ENCODE measurements at regions not wholly inside any gene's neighbourhood (a gene's known extent, or its start where the extent isn't known, plus 50 kb on each side); places are given as distances from the start of the nearest gene placed in this dataset.
A peak's percentile ranks its signal among the peaks of the same experiment; 100 is the strongest.

DNA sequence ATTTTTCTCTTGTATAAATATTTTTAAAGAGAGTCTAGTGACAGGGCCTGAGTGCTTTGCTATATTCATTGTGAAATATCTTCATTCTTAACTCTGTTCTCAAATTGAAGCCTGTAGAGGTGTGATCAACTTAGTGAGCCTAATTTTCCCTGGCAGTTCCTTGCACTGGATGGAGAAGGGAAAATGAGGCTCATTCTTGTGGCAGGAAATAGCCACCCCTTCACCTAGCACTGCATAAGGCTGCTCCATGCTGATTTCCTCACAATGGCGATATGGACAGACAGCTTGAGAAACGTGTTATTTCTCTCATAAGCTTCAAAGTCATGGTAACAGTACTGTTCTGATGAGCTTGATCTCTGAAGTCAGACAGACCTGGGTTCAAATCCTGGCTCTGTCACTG is 146.2 kb downstream of the AKAP11 start (continued):
- TF ChIP-seq, protein P1, sequence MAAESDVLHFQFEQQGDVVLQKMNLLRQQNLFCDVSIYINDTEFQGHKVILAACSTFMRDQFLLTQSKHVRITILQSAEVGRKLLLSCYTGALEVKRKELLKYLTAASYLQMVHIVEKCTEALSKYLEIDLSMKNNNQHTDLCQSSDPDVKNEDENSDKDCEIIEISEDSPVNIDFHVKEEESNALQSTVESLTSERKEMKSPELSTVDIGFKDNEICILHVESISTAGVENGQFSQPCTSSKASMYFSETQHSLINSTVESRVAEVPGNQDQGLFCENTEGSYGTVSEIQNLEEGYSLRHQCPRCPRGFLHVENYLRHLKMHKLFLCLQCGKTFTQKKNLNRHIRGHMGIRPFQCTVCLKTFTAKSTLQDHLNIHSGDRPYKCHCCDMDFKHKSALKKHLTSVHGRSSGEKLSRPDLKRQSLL (tag by site-specific recombination; IDR thresholded peaks at IDR 0.05) = no peak
- TF ChIP-seq ZNF76 (tag by site-specific recombination; IDR thresholded peaks at IDR 0.05; ENCODE audit: borderline replicate concordance, low read depth) = no peak
- TF ChIP-seq, protein P2, sequence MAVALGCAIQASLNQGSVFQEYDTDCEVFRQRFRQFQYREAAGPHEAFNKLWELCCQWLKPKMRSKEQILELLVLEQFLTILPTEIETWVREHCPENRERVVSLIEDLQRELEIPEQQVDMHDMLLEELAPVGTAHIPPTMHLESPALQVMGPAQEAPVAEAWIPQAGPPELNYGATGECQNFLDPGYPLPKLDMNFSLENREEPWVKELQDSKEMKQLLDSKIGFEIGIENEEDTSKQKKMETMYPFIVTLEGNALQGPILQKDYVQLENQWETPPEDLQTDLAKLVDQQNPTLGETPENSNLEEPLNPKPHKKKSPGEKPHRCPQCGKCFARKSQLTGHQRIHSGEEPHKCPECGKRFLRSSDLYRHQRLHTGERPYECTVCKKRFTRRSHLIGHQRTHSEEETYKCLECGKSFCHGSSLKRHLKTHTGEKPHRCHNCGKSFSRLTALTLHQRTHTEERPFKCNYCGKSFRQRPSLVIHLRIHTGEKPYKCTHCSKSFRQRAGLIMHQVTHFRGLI (tag by site-specific recombination; IDR thresholded peaks at IDR 0.05) = no peak
- TF ChIP-seq ZNF335 (tag by site-specific recombination; conservative IDR thresholded peaks at IDR 0.05) = no peak
- TF ChIP-seq ZNF391 (tag by site-specific recombination; IDR thresholded peaks at IDR 0.05; ENCODE audit: borderline replicate concordance, low read depth) = no peak
- no peak for TF ChIP-seq ZNF138 (tag by site-specific recombination; IDR thresholded peaks at IDR 0.05; ENCODE audit: borderline replicate concordance)

DNA sequence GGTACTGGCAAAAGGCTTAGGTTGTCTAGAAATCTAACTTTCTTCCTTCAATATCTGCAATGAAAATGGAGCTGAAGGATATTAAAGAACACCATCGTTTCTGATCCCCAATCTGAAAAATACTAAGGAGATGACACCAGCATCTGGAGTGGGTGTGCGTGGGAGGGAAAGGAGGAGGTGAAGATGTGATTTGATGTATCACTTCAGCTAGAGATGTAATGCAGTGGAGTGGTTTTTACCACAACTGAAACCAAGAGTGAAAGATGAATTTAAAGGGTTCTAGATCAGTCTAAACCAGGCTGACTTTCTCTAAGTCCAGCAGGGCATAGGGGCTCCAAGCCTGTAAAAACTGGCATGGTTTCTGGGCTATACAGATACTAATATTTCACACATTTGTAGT is 148.4 kb downstream of the AKAP11 start:
- H3K36me3 ChIP-seq (ENCODE audit: control insufficient read depth in 2 of 2, insufficient read depth in 1 of 2, low read length in 2 of 2) = no peaks in the 10 kb centered on the region
- H3K27ac ChIP-seq (ENCODE audit: extremely low read depth, low read depth, low read length) = no peak overlapping the region
- POLR2A ChIA-PET = no interaction called here
- H3K4me3 ChIP-seq (ENCODE audit: low read depth, low read length) = no peak overlapping the region
- no peak for TF ChIP-seq ZNF791 (tag by site-specific recombination; IDR thresholded peaks at IDR 0.05)
- no peak for TF ChIP-seq ZNF658 (tag by site-specific recombination; IDR thresholded peaks at IDR 0.05)
- TF ChIP-seq ZNF341 (tag by site-specific recombination; IDR thresholded peaks at IDR 0.05; ENCODE audit: low read depth) = no peak
- TF ChIP-seq EGR2 (tag by site-specific recombination; IDR thresholded peaks at IDR 0.05; ENCODE audit: low read depth) = 0 out of 2 replicates have a peak, but pooled peaks have one; percentile 13
- TF ChIP-seq ZBTB20 (tag by site-specific recombination; IDR thresholded peaks at IDR 0.05) = no peak
- TF ChIP-seq ZNF776 (tag by site-specific recombination; IDR thresholded peaks at IDR 0.05; ENCODE audit: borderline replicate concordance) = no peak
- no peak for TF ChIP-seq ZNF677 (tag by site-specific recombination; IDR thresholded peaks at IDR 0.05)
- CTCF ChIA-PET = no interaction called here
- H3K4me1 ChIP-seq (ENCODE audit: control insufficient read depth, insufficient read depth, low read length) = no peaks in the 10 kb centered on the region
- no peaks in the 10 kb centered on the region for H3K9me3 ChIP-seq (ENCODE audit: control insufficient read depth, insufficient read depth, low read depth, low read length)

DNA sequence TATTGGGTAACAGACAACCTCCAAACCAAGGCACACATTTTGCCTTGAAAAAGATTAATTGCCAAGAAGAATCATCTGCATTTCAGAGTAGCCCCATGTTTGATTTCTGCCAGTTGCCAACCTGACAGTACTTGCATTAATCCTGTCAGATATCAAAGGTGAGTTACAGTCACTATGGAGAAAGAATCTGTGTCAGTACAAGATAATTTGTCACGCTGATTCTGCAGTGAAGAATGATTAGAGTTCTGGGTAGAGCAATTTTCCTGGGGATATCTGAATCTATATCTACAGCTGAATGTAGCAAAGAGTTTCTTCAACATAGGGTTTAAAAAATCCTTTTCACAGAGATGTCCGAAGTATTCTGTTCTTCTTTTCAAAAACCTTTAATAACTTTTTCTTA is 150.7 kb downstream of the AKAP11 start:
- CTCF ChIA-PET = no interaction called here
- H3K27ac ChIP-seq (ENCODE audit: extremely low read depth, low read depth, low read length) = no peak overlapping the region

More for the DNA sequence above, 150.7 kb downstream of the AKAP11 start:
- no peak overlapping the region for H3K4me3 ChIP-seq (ENCODE audit: low read depth, low read length)
- POLR2A ChIA-PET = no interaction called here
- H3K4me1 ChIP-seq (ENCODE audit: control insufficient read depth, insufficient read depth, low read length) = no peaks in the 10 kb centered on the region
- no peaks in the 10 kb centered on the region for H3K9me3 ChIP-seq (ENCODE audit: control insufficient read depth, insufficient read depth, low read depth, low read length)
- TF ChIP-seq, protein P3, sequence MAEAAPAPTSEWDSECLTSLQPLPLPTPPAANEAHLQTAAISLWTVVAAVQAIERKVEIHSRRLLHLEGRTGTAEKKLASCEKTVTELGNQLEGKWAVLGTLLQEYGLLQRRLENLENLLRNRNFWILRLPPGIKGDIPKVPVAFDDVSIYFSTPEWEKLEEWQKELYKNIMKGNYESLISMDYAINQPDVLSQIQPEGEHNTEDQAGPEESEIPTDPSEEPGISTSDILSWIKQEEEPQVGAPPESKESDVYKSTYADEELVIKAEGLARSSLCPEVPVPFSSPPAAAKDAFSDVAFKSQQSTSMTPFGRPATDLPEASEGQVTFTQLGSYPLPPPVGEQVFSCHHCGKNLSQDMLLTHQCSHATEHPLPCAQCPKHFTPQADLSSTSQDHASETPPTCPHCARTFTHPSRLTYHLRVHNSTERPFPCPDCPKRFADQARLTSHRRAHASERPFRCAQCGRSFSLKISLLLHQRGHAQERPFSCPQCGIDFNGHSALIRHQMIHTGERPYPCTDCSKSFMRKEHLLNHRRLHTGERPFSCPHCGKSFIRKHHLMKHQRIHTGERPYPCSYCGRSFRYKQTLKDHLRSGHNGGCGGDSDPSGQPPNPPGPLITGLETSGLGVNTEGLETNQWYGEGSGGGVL (tag by site-specific recombination; IDR thresholded peaks at IDR 0.05) = no peak
- TF ChIP-seq ZNF768 (tag by site-specific recombination; IDR thresholded peaks at IDR 0.05) = no peak
- TF ChIP-seq, protein P4, sequence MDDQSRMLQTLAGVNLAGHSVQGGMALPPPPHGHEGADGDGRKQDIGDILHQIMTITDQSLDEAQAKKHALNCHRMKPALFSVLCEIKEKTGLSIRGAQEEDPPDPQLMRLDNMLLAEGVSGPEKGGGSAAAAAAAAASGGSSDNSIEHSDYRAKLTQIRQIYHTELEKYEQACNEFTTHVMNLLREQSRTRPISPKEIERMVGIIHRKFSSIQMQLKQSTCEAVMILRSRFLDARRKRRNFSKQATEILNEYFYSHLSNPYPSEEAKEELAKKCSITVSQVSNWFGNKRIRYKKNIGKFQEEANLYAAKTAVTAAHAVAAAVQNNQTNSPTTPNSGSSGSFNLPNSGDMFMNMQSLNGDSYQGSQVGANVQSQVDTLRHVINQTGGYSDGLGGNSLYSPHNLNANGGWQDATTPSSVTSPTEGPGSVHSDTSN (CRISPR knock-in tag; IDR thresholded peaks at IDR 0.05) = no peak
- no peak for TF ChIP-seq ZNF391 (tag by site-specific recombination; IDR thresholded peaks at IDR 0.05; ENCODE audit: borderline replicate concordance, low read depth)
- TF ChIP-seq SP7 (tag by site-specific recombination; IDR thresholded peaks at IDR 0.05) = no peak
- no peak for TF ChIP-seq ZNF174 (tag by site-specific recombination; IDR thresholded peaks at IDR 0.05)
- no peak for TF ChIP-seq SALL2 (tag by site-specific recombination; IDR thresholded peaks at IDR 0.05; ENCODE audit: borderline replicate concordance)
- no peak for TF ChIP-seq ZNF596 (tag by site-specific recombination; IDR thresholded peaks at IDR 0.05)
- no peak for TF ChIP-seq ZNF426 (tag by site-specific recombination; IDR thresholded peaks at IDR 0.05)
- TF ChIP-seq ZNF114 (tag by site-specific recombination; IDR thresholded peaks at IDR 0.05) = no peak
- no peaks in the 10 kb centered on the region for H3K36me3 ChIP-seq (ENCODE audit: control insufficient read depth in 2 of 2, insufficient read depth in 1 of 2, low read length in 2 of 2)

All from HEK293 (cell line).